GM04504 (cell line): ENCODE measurements at regions not wholly inside any gene's neighbourhood (a gene's known extent, or its start where the extent isn't known, plus 50 kb on each side); places are given as distances from the start of the nearest gene placed in this dataset.
A peak's percentile ranks its signal among the peaks of the same experiment; 100 is the strongest.

Experiments used
- DNase-seq: peaks from one replicate; pipeline ENCODE4 v3.0.0-alpha.2; 2012; ENCODE audit warnings: low read depth

GRCh38 chr1:184219414-184219813, 167.4 kb upstream of the C1orf21 start:
- DNase-seq, result no peak

DNA sequence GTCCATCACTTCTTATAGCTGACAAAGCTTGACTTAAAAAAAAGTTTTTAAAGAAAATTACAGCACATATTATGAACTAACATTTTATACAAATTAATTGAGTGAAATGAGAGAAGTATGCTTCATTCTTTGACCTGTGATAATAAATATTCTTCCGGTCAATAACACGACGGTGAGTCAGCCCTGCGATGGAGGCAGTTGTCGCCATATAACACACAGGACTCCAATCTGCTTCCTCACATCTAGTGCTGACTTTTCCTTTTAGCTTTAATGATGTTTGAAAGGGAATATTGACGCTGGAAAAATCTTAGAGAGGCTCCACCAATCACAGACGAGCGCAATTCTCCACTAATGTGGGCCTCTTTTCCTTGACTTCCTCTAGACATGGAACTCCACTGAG, 166.9 kb upstream of the C1orf21 start:
- no peak for DNase-seq

- DNase-seq, result no peak
Measured at GRCh38 chr1:184221087-184221486, 165.7 kb upstream of the C1orf21 start.

DNA sequence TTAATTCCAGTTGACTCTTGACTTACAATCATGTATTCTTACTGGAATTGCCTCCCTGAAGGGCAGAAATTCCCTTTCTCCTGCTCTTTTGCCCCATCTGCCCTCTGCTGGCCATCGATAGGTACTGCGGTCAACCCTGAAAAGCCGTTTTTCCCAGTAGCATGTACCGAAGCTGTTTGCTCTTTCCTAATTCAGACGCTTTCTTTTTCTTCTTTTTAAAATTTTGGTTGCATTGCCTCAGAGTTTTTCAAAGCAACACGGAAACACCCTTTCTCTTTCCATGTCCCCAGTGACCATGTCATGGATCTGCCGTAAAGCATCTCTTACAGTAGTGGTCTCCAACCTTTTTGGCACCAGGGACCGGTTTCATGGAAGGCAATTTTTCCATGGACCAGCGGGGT, 164.2 kb upstream of the C1orf21 start:
- DNase-seq, result peak; percentile 42

GRCh38 chr1:184223216-184223615, 163.6 kb upstream of the C1orf21 start:
- DNase-seq, result no peak

GRCh38 chr1:184225283-184226099, 161.3 kb upstream of the C1orf21 start:
- no peak for DNase-seq

GRCh38 chr1:184226100-184226487, 160.7 kb upstream of the C1orf21 start:
- DNase-seq, result no peak

DNA sequence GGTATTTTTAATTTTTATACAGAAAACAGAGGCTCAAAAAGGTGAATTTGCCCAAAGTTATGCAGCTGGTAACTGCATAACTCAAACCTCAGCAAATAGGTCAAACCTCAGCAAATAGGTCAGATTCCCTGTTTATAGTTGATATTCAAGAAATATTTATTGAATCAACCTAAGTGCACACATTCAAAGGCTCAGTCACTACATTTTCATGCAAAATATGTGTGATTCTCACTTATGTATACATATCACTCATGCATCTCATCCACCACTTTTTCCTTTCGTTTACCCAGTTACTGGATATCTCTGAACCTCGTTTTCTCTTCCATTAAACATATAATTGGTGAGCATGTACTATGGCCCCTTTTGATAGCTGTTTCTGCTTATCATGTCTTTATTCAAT, 158.3 kb upstream of the C1orf21 start:
- DNase-seq, result no peak

DNA sequence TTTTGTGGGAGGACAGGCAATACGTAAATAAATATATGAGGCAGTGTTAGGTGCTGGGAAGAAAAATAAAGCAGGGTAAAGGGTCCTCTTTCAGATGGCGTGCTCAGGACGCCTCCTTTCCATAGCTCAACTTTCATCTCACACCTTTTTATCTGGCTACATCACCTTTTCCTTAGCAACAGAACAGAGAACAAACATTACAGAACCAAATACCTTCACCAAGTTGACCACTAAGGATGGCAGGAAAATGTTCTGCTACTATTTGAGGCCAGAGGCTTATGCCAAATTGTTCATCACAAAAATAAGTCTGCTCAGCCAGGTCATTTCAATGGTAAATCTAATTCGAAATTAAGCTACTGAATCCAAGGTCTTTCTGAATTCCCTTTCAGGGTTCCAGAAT, 149.2 kb upstream of the C1orf21 start:
- no peak for DNase-seq

DNA sequence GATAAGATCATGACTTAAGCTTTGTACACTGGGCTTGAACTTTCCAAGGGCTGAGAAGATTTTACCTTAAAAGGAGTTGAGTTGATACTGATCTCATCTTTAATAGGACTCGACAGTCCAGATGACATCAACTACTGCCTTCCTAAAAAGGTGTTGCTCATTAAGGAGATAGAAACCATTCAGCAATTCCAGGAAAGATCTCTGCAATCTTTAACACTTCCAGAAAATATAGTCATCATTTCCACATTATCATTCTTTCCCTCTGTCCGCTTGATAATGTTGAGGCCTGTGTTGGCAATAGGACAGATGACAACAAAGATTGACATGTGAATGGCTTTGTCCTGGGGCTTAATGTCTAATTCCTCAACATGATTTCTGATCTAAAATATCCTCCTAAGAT, 145.4 kb upstream of the C1orf21 start:
- DNase-seq, result no peak

DNA sequence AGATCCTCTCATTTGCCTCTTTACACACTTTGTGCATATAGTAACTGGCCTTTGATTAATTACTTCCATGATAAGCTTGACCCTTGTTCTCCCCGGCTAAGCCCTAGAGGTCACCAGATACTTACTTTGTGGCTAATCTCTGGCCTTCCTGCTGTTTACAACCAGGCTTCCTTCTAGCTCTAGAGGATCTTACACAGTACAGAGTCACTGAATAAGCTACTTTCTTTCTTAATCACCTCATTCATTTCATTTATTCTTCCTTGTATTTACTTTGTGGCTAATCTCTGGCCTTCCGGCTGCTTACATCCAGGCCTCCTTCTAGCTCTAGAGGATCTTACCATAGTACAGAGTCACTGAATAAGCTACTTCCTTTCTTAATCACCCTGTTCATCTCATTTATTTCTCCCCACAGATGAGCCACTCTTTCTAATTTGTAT, 144.3 kb upstream of the C1orf21 start:
- peak; percentile 19 for DNase-seq

DNA sequence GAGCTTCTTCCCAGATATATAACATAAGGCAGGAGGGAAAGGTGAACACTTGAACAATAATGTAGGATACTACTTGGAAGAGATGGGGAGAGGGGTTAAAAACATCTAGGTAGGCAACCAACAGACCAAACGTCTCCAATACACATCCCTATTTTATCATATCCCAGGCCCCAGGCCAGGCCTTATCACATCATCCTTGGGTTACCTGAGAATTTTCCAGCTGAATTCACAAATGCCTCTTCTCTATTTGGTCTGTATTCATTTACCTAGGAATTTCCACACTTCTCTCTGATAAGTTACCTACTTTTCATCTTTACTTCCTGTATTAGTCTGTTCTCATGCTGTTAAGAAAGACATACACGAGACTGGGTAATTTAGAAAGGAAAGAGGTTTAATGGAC, 141.9 kb upstream of the C1orf21 start:
- DNase-seq, result no peak

DNA sequence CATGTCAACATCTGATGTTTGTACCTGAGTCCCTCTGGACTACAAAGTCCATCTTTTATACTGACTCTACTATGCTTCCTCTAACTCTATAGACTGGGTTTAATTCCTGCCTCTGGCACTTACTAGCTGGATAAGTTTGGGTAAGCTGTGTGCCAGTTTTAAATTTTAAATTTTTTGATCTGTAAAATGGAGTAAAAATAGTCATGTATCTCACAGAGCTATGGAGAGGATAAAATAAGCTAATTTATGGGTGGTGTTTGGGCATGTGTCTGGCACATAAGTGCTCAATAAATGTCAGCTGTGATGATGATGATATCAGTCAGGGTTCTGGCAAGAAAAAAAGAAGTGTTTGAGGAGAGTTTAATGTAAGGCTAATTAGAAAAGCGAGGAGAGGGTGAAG, 139.2 kb upstream of the C1orf21 start:
- DNase-seq, result no peak

DNA sequence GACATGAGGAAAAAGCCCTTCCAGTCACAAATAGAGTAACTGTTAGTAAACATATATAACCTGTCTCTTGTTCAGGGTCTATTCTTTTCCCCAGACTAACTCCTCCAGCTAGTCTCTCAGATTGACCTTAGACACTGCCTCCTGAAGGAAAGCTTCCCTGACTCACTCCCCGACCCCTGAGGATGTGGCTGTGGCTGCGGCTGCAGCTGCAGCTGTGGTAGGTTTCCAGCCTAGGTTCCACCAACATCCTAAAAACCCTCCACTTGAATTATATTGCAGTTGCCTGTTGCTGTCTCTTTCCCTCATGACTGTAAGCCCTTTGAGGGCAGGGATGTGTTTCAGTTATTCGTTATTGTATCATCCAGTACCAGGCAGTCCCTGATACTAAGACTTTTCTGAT, 132.9 kb upstream of the C1orf21 start:
- no peak for DNase-seq

DNA sequence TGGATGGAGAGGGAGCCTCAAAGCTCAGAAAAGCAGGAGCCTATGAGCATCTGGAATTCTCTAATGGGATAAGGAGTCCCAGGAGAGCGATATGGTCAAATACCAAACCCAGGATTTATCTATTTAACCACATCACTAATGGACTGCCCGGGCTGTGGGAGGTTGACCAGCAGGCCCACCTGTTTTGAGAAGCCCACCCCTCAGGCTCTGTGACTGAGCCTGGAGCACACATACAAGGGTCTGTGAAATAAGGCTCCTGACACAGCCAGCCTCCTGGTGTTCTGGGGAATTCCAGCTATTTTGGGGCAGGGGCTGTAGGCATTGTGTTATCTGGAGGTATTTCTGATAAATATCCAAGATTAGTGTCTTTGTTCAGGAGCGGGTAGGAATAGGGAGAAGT, 132.0 kb upstream of the C1orf21 start:
- DNase-seq, result no peak

DNA sequence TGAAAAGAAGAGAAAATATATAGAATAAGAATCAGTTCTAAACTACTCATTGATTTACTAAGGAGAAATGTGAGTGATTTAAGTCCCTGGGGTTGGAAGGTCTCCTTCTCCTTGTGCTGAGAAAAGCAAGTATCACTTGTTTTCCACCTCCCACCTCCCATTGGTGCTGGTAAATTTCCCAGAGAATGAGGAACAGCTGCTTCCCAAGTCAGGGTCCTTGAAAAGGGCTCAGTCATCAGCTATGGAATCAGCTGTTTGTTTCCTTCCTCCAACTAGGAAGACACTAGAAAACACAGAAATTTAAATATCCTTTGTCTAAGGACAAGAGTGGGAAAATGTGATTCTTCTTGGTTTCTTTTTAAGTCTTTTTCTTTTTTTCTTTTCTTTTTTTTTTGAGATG, 131.3 kb upstream of the C1orf21 start:
- no peak for DNase-seq

- no peak for DNase-seq
Measured at GRCh38 chr1:184257873-184258272, 129.0 kb upstream of the C1orf21 start.

DNA sequence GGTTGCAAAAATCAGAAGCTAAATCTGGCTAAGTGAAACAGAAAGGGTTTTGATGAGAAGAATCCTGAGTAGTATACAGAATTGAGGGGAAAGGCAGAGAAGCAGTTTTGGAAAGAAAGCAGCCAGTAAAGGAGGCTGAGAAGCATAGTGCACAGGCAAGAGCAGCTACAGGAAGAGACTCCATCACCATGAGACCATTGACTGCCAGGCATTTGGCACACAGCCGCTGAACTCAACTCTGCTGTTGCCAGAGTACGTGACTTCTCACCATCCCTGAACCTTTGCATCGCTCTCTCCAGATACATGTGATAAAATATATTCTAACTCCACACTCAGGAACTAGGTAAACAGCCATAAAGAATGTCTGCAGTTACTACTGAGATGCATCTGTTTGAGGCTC, 128.3 kb upstream of the C1orf21 start:
- DNase-seq, result no peak

DNA sequence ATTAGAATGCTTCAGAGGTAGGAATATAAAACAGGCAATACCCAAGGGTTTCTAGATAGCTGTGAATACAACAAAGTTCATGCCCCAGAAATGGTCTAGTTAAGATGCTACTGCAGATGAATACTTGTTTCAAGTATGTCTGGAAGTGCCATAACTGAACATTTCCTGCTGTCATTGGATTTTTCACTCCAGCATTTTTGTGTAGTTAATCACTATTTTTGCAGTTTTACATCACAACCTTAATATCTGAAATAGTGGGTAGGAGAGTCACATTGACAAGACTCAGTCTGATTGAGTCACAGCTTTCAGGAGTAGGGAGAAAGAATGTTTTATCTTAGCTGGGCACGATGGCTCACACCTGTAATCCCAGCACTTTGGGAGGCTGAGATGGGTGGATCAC, 126.4 kb upstream of the C1orf21 start:
- DNase-seq, result peak; percentile 44

- DNase-seq, result no peak
Measured at GRCh38 chr1:184262109-184262508, 124.7 kb upstream of the C1orf21 start.

- DNase-seq, result no peak
Measured at GRCh38 chr1:184267747-184268146, 119.1 kb upstream of the C1orf21 start.

DNA sequence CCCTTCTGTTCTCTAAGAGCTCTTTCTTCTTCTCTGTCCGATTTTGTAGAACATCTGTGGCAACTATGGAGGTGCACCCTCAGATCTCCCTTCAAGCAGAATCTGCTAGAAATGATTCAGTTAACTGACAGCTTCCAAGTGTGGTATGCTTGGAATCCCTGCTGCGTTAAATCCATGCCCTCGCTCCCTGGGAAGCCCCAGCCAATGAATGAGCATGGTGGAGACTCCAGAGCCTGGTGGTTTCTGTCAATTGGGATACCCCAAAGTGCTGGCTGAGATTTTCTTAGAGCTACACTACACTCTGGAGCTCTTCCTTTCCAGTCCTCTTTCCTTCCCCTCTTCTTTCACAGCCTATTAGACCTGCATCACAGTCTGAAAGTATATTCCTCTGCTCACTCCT, 116.3 kb upstream of the C1orf21 start:
- DNase-seq, result no peak

DNA sequence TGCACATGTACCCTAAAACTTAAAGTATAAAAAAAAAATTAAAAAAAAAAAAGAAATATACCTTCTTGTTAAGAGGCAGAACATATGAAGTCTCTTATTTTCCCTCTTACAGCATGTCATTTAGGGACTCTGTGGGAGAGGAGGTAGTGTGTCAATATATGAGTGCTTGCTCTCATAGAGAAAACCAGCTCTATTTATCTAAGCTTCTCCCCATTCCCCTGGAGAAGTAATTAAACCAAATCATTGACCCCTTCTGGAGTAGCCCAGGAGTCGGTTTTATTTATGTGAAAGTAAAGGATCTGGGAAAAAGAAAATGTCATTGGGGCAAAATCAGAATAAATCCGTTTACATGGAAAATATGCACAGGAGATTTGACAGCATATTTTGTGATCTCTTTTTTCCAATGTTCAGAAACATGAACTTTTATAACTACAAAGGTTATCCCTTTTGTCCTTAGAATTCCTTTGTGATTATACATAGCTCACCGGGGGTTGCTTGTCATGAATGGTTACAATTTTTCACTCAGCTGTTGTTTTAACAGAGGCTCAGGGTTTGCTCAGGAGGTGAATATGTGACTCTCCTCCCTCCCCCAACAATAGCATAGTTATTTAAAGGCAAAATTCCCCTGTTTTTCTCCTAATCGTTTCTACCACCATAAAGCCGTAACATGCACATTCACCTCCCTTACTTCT, 114.5 kb upstream of the C1orf21 start:
- DNase-seq, result no peak

- no peak for DNase-seq
Measured at GRCh38 chr1:184276416-184276815, 110.4 kb upstream of the C1orf21 start.
